Astrocyte of the cerebellum (primary cell): ENCODE measurements at regions not wholly inside any gene's neighbourhood (a gene's known extent, or its start where the extent isn't known, plus 50 kb on each side); places are given as distances from the start of the nearest gene placed in this dataset.
"Not testable (repeated sequence)": the region's sequence is repeated elsewhere in the genome, so short reads cannot be mapped to it uniquely, and the experiment has no call there.

Experiments
- DNase-seq: peaks from one replicate; pipeline ENCODE4 v3.0.0-alpha.2; 2011; ENCODE audit warnings: low read depth
- H3K4me3 ChIP-seq: 2 replicates; pipeline ENCODE4 v1.5.1; 2011; ENCODE audit warnings: mild to moderate bottlenecking, low read depth, low read length, moderate library complexity
- CTCF ChIP-seq: IDR thresholded peaks from 2 replicates; pipeline ENCODE4 v1.5.1; 2012; ENCODE audit warnings: low read length, low read depth, moderate library complexity, mild to moderate bottlenecking; ENCODE audit errors: missing control alignments
- in situ Hi-C: cut with HindIII; loops from 2 replicates; pipeline ENCODE4 v1.10.0; 2017; ENCODE audit warnings: low sequenced_read_pairs

GRCh38 chr21:14614287-14614686 lies 68.2 kb upstream of the SAMSN1 start:
- H3K4me3 ChIP-seq: no peak overlapping the region
- no peak for DNase-seq
- no peak for TF ChIP-seq CTCF
- in situ Hi-C loops: no loop called here

- no peak overlapping the region for H3K4me3 ChIP-seq
- no peak for DNase-seq
- TF ChIP-seq CTCF: no peak
- in situ Hi-C loops: no loop called here
These were observed 67.5 kb upstream of the SAMSN1 start for GRCh38 chr21:14613486-14614224.

- H3K4me3 ChIP-seq, in situ Hi-C loops, DNase-seq: not testable (repeated sequence)
These were observed 64.0 kb upstream of the SAMSN1 start for GRCh38 chr21:14610119-14610518.

GRCh38 chr21:14609274-14609673 lies 63.2 kb upstream of the SAMSN1 start:
- no peak overlapping the region for H3K4me3 ChIP-seq
- no peak for DNase-seq
- no peak for TF ChIP-seq CTCF
- in situ Hi-C loops: no loop called here

- in situ Hi-C loops: no loop called here
- TF ChIP-seq CTCF: no peak
- H3K4me3 ChIP-seq: no peak overlapping the region
- DNase-seq: no peak
These were observed 61.1 kb upstream of the SAMSN1 start for GRCh38 chr21:14607262-14607661.

- TF ChIP-seq CTCF: no peak
- no peak overlapping the region for H3K4me3 ChIP-seq
- in situ Hi-C loops: no loop called here
- DNase-seq: peak; percentile 67
These were observed 57.1 kb upstream of the SAMSN1 start for GRCh38 chr21:14603202-14603601.

- TF ChIP-seq CTCF: no peak
These were observed 56.4 kb upstream of the SAMSN1 start for GRCh38 chr21:14602382-14602958.

More at GRCh38 chr21:14602382-14602958, 56.4 kb upstream of the SAMSN1 start:
- no peak for DNase-seq
- in situ Hi-C loops: no loop called here
- H3K4me3 ChIP-seq: no peak overlapping the region
